HG03520 (cell line): ENCODE measurements at regions not wholly inside any gene's neighbourhood (a gene's known extent, or its start where the extent isn't known, plus 50 kb on each side); places are given as distances from the start of the nearest gene placed in this dataset.
A peak's percentile ranks its signal among the peaks of the same experiment; 100 is the strongest.
"Not testable (repeated sequence)": the region's sequence is repeated elsewhere in the genome, so short reads cannot be mapped to it uniquely, and the experiment has no call there.

Experiments
- ATAC-seq: cut with Tn5 transposase; IDR thresholded peaks from one replicate; pipeline ENCODE4 v1.9.1; 2021; ENCODE audit warnings: mild to moderate bottlenecking, moderate library complexity; ENCODE audit not compliant: unreplicated experiment

DNA sequence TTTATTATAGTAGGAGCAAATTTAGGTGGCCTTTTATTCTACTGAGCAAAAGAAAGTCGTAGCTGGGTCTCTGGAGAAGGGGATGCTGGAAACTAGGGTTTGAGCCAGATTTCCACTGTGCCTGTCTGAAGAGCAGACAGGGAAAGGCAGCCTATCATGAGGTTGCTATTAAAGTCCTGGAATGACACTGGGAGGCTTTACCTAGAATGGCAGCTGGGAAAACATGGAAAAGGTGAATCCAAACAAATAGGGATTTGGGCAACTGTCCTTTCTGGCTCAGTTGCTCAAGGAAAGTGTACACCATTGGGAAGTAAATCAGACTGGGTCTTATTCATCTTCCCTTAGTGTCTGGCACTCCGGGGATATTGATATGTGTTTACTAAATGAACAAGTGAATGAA, 154.6 kb downstream of the MTX2 start:
- no peak for ATAC-seq

DNA sequence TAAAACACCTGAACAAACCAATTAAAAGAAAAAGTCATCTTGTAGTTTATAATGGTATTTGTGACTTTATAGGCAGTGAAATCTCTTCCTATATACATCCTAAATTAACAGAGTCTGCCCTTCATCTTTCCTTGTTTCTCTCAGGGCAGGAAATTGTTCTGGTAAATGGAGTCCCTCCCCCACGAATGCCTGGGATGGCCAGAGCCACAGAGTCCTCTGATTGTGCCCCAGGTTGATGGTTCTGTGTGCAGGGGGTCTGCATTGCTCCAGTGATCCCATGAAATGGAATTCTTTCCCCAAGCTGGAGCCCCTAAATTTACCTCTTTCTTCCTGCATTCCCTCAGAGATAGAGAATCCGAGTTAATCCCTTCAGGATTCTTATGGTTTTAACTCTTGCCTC, 155.5 kb downstream of the MTX2 start:
- ATAC-seq, result no peak

DNA sequence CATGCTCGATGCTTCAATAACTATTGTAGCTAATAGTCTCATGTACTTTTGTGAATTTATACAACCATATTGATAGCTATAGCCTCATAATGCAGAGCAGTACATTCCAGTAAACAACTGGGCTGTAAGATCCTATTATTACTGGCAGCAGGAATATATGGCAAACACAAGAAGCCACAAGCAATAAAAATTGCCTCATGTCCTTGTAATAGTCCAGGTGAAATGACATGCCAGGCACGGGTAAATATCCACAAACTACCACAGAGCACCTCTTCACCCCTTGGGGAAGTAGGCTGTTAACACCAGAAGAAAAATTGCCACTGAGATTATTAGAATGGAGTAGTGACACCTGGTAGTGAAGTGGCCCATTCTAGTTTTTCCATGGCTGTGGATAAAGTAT, 158.3 kb downstream of the MTX2 start:
- no peak for ATAC-seq

DNA sequence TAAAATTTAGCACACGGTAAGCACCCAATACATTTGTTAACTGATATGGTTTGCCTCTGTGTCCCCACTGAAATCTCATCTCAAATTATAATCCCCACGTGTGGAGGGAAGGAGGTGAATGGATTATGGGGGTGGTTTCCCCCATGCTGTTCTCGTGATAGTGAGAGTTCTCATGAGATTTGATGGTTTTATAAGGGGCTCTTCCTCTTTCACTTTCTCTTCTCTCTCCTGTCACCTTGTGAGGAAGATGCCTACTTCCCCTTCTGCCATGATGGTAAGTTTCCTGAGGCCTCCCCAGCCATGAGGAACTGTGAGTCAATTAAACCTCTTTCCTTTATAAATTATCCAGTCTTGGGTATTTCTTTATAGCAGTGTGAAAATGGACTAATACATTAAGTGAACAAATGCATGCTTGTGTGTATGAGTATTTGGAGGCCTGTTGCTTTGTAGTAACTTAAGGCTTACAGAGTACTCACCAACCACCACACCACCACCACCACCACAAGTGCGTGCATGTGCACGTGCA, 159.8 kb downstream of the MTX2 start:
- ATAC-seq, result not testable (repeated sequence)

DNA sequence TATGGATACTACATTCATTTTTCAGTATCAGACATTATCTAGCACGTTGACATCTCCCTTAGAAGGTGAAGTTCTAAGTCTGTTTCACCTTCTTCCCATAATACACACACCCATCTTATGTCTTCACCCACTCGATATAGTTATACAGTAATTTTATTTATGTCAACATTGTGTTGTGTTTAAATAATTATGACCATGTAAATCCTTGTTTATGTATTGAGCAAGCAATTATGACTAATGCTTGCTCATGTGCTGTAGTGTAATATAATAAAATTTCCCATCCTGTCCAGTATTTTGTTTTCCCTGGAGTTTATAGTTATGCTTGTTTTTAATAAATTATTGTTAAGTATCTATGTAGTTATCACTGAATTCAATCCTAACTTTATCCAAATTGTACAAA, 163.2 kb downstream of the MTX2 start:
- no peak for ATAC-seq

DNA sequence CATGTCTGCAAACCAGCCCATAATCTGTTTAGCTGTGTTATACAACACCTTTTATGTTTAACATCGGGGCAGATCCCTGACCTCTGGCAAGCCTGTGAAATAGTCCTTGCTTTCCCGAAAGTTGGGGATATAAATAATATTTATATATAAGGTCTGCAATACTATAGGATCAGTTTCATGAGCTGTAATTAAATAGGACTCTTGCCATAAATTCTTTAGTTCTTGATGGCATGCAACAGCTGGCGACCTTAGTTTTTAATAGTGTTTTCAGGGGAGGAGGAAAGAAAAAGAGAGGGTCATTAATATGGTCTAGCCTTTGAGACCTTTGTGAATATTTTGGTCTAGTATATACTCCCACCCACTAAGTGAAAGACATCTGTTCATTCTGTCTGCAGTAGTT, 166.5 kb downstream of the MTX2 start:
- no peak for ATAC-seq

DNA sequence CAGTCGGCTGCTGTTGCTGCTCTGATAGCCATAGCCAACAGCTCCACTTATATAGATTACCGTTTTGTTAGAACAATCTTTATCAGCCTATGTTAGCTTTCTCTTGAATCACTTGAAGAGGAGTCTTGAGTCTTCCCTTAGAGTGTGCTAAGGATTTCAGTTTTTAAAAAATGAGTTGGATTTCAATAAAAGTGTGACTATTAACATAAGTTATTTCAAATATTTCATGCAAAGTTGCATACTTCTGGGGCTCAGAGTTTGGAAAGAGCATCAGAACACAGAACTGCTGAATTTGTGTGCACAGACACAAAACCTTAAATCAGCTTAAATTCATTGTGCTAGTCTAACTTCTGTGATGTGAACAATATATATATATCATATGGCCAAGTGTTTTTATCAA, 174.7 kb downstream of the MTX2 start:
- ATAC-seq, result no peak

DNA sequence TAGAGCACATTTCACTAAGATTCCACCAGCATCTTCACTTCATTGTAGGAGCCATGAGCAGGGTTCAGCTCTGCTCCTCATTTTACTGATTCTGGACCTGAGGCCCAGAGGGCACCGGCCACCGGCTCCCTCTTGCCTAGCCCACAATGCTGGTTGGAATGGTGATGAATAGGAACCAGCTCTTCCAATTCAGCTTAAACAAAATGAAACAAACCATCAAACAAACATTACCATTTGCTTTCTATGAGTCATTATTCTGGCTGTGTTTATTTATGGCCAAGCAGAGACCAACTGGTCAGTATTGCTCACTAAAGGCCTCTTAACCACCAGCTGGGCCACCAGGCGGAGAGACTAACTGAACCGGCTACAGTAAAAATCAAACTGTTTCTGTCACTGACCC, 176.7 kb downstream of the MTX2 start:
- ATAC-seq, result no peak

DNA sequence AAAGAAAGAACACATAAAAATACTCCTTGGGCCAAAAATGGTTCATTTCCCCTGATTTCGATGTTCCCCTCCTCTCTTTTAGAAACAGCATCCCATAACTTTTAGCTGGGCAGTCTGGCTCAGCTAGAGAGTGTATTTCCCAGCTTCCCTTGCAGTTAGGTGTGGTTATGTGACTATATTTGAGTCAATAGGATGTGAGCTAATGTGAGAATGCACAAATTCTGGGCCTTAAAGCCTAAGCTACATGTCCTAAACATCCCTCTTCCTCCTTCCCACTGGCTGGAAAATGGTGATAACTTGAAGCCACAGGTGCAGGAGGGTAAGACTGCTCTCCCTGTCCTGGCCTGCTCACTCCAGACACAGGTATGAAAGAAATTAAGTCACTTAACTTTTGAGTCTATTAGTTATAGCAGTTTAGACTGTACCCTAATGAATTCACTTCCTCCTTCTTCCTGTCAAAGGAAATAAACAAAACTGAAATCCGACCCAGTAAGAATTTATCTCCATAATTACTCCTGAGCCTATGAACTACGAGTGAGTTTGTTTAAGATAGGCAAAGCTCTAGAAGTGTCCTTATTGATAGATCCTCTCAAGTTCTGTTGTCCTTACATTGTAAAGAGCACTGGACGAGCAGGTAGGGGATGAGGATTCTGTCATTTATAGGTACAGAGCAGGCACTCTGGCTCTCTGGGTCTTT, 177.6 kb downstream of the MTX2 start:
- ATAC-seq, result no peak

DNA sequence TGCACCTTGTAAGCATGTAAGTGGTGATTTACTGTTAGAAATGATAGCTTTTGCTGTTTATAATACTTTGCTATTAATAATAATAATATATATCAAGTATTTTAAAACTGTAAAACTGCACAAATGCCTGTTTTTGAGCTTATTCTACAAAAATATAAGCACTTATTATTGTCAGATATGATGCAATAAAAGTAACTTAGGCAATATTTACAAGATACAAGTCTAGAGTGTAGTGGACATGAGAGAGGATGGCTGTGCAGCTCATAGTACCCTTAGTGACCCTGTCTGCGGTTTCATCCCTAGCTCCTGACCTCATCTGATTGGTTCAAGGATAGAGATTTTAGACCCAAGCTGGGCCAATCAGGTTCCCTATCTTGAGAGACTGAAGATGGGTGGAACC, 178.4 kb downstream of the MTX2 start:
- ATAC-seq, result no peak

DNA sequence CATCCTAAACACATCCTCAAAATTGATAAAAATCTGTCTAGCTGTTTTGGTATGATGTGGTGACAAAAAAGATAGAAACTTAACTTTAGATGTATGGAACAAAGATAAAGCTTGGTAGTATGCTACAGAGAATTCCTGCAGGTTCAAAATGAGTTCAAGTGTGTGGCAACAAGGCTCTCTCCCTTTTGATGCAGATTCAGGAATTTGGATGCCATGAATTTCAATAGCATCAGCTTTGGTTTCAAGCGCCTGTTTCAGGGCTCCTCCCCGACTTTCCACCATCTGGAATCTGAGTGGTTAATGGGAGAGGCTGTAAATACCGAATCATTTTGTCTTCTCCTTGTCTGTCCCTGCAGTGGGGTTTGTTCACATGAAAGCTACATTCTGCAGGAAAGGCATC, 180.6 kb downstream of the MTX2 start:
- ATAC-seq, result no peak

DNA sequence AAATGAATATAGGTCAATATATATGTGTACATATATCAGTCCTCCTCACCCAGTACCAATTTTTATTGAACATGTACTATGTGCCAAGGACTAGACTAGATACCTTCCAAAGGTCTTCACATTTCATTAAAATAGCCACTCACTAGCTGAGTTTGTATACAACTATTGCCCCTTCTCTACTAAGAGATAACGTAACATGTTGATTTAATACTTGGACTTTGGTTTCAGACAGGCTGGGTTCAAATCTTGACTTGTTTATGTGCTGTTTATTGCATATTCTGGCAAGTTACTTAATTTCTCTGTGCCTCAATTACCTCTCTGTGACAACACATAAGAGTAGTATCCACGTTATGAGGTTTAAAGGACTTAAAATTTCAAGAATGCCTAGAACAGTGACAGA, 184.5 kb downstream of the MTX2 start:
- ATAC-seq, result no peak

DNA sequence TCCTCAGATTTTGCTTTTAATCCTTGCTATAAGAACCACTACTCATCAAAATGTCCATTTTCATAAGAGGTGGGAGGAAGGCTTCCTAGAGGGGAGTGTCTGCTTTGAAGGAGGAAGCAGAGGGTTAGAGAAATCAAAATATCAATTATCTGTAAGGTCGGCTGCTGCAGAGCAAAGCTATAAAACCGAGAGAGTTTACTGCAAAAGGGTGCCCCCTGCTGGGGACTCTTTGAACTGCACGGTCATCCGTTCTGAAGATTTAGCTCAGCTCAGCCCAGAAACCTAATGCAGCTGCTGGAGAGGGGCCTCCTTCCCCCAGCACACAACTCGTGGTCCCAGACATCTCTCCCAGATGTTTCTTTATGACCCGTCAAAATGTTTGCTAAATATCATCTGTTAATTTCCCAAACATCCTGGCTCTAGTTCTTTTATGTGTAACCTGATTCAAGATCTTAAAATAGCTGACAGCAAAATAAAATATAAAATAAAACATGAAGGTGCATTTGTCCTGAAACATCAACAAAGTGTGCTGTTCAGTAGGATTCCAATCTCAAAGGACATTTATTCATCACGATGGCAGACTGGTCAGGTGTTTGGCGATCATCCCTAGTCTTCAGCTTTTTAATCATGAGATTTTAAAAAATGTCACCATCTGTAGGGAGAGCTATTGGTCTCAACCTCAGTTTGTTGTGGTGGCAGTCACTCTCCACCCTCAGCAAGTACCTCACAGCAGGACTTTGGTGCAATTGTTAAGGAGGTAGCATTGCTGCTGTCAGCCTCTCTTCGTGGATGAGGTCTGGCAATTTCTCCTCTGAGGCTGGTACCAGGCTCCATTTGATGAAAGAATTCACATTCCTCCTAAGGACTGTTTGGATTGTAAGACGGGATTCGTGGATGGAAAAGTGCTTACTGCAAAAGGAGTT, 185.9 kb downstream of the MTX2 start:
- ATAC-seq, result peak; percentile 65

DNA sequence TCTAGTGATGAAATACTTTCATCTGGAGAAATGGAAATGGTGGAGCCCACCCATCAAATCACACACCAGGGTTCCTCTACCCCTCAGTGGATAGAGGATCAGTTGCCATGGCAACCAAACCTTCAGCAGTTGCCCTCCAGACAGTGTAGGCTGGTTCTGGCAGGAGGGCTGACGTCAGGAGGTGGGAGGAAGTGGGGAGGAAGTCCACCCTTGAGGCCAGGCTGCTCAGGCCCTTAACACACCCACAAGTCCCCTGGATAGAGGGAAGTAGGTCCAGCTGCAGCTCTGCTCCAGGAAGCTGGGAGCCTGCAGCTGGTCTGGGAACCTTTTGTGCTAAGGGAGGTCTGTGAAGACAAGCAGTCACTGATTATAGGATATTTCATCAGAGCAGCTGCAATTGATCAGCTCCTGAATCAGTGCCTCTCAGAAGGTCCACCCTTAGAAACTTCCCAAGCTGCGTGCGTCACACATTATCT, 186.6 kb downstream of the MTX2 start:
- no peak for ATAC-seq

DNA sequence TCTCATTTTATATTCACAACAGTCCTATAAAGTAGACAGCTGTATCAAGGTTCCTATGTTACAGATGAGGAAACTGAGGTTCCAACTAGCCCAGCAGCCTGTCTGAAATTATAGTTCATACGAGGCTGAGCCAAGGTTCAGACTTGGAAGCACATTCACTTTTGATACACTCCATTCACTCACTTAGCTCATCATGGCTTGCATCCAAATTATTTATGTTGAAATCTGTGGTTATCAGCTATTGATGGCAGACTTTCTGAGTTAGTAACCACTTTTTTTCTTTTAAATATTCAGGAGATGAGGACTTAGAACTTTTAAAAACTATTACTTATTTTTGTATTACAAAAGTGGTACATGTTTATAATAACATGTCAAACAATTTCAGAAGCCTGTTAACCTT, 188.2 kb downstream of the MTX2 start:
- ATAC-seq, result no peak

DNA sequence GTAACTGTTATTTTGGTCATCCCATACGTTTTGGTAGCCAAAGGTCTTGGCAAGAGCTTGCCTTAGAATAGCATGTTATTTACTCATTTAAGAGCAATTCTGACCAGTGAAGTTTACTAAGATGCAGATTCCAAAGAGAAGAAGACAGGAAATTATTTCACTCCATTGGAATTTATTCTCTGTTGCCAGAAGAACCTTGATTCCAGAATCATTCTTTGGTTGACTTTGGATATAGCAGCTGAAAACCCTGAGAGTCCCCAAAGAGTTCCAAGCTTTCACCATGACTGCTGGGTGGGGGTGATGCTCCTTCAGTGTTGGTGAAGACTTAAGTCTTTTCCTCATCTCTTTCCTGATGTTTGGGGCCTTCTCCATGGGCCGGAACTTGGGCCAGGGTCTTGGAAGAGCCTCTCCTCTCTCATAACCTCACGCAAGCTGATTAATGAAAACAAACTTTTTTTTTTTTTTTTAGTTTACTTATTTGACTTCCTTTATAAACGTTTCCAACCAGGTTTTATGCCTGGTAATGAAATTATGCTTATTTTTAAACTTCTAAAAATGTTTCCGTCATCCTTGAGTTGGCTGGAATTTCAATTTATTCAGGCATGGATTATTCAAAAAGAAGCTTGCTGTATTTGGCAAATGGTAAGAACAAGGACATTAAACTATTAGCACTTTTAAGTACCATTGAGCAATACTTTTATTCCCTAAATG, 192.0 kb downstream of the MTX2 start:
- ATAC-seq, result no peak

DNA sequence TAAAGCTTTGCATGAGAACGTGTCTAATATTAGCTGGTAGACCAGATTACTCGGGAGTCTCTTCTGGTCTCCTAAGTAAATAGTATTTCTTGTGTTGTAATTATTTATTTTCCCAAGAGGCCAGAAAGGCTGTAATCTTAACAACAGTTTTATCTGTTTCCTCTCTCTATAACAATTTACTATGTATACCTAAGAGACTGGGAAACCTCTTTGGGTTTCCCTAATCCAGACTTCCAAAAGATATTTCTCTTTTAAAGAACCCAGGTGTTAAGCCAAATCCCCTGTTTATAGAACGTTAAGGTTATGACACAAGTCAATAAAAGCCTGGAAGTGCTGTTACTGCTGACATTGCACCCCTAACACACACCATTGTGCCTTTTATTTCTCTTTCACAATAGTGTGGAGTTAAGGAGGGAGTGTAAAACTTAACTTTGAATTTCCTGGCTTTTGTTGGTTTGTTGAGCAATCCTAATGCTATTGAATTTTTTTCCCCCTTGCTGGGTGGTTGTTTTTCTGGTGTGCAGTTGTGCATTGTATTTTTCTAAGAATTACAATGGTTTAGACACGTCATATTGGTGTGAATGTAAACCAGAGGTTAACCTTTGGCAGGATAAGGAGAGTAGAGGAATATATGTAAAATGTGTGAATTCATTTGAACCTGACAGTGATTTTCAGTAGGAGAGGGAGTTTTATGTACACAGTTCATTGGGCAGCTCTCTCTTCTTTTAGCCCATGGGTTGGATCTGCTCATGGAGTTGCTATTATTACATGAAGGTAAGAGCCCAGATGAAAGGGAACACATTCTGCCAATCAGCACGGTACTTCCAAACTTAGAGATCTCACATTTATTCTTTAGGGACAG, 192.8 kb downstream of the MTX2 start:
- no peak for ATAC-seq

DNA sequence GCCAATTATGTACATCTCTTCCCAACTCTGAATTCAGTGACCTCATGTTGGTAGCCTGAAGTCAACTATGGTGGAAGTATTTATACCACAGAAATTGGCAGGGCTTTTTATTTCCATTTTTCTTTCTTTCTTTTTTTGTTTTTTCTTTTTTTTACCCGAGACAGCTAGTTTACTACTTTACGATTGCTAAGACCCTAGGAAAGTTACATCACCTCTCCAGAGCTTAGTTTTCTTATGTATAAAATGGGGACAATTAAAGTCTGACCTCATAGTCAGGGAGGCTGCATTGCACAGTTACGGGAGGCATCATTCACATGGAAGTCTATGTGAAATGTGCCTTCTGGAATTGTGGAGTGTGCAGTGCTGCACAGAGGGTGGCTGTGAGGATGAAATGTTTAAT, 194.3 kb downstream of the MTX2 start:
- no peak for ATAC-seq

DNA sequence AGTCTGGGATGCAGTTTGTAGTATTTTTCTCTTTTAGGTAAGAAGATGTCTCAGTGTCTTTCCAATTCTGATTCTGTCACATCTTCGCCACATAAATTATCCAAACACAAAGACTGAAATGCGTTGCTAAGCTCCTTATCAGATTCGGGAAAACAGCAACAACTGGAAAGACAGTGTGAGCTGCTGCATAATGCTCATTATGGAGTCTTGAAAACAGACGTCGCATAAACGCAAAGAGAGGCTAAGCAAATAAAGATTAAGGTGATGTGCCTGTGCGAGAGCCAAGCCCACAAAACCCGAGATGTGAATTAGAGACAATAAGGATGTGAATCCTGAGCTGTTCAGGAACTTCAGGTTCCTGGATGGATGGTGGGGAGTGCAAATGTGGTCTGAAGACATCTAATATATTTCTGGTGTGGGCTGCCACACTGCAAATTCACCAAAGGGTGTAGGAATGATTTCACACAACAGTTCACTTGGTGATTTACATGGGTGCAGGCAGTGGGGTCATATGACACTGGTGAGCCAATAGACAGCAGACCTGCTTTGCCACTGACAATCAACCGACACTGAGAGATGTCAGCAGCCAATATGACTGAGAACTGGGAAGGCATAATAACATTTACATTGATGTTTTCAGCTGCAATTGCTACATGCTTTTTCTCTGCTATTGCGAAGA, 195.8 kb downstream of the MTX2 start:
- ATAC-seq, result no peak

DNA sequence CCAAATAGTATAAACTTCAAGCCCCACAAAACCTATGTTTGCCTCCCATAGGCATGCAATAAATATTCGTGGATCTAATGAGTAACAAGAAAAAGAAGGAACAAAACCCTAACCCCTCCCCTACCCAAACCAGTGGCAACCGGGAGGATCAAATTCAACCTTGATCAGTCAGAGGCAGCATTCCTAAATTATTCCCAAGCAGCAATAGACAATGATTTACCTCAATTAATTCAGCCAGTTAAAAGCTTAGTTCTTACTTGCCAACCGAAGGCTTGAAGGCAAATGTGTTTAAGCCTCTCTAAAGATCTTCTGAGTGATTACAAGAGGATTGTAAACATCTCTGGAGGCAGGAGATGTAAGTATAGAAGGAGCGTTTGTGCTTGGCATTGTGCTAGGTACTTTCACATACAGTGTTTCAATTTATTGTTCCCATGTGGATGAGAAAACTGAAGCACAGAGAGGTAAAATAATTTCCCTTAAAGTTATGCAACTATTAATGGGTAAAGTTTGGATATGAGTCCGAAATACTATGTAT, 197.7 kb downstream of the MTX2 start:
- ATAC-seq, result no peak
